GM21576 (cell line): ENCODE measurements at regions not wholly inside any gene's neighbourhood (a gene's known extent, or its start where the extent isn't known, plus 50 kb on each side); places are given as distances from the start of the nearest gene placed in this dataset.
"Not testable (repeated sequence)": the region's sequence is repeated elsewhere in the genome, so short reads cannot be mapped to it uniquely, and the experiment has no call there.

Experiments
- ATAC-seq: cut with Tn5 transposase; IDR thresholded peaks from one replicate; pipeline ENCODE4 v1.9.1; 2021; ENCODE audit warnings: mild to moderate bottlenecking, moderate library complexity; ENCODE audit not compliant: unreplicated experiment

- no peak for ATAC-seq
These were observed 696.3 kb upstream of the AGA start for GRCh38 chr4:178138491-178138890.

GRCh38 chr4:178140326-178140915, 698.2 kb upstream of the AGA start:
- no peak for ATAC-seq

GRCh38 chr4:178142724-178143123, 700.5 kb upstream of the AGA start:
- no peak for ATAC-seq

- no peak for ATAC-seq
These were observed 705.9 kb upstream of the AGA start for GRCh38 chr4:178148106-178148505.

GRCh38 chr4:178165251-178165950, 723.2 kb upstream of the AGA start:
- ATAC-seq: no peak

GRCh38 chr4:178165951-178166308, 723.7 kb upstream of the AGA start:
- no peak for ATAC-seq

- ATAC-seq: no peak
These were observed 731.5 kb upstream of the AGA start for GRCh38 chr4:178173771-178174170.

GRCh38 chr4:178174756-178175155, 732.5 kb upstream of the AGA start:
- ATAC-seq: no peak

- ATAC-seq: no peak
These were observed 743.3 kb upstream of the AGA start for GRCh38 chr4:178185517-178185916.

GRCh38 chr4:178192611-178193010, 750.4 kb upstream of the AGA start:
- no peak for ATAC-seq

- no peak for ATAC-seq
These were observed 754.6 kb upstream of the AGA start for GRCh38 chr4:178196751-178197374.

- no peak for ATAC-seq
These were observed 756.5 kb upstream of the AGA start for GRCh38 chr4:178198691-178199090.

- ATAC-seq: no peak
These were observed 760.2 kb upstream of the AGA start for GRCh38 chr4:178202422-178202821.

GRCh38 chr4:178205826-178206225, 763.6 kb upstream of the AGA start:
- ATAC-seq: no peak

GRCh38 chr4:178215309-178215708, 773.1 kb upstream of the AGA start:
- ATAC-seq: no peak

GRCh38 chr4:178215763-178216162, 773.5 kb upstream of the AGA start:
- no peak for ATAC-seq

- not testable (repeated sequence) for ATAC-seq
These were observed 784.2 kb upstream of the AGA start for GRCh38 chr4:178226421-178226820.

- ATAC-seq: no peak
These were observed 791.7 kb upstream of the AGA start for GRCh38 chr4:178233906-178234305.

- no peak for ATAC-seq
These were observed 798.7 kb upstream of the AGA start for GRCh38 chr4:178240891-178241290.

- ATAC-seq: no peak
These were observed 799.4 kb upstream of the AGA start for GRCh38 chr4:178241601-178242118.

GRCh38 chr4:178242655-178243054, 800.4 kb upstream of the AGA start:
- ATAC-seq: no peak

GRCh38 chr4:178244785-178245184, 802.5 kb upstream of the AGA start:
- ATAC-seq: no peak
